Iris pigment epithelial cell (primary cell): ENCODE measurements at regions not wholly inside any gene's neighbourhood (a gene's known extent, or its start where the extent isn't known, plus 50 kb on each side); places are given as distances from the start of the nearest gene placed in this dataset.

Experiments used
- DNase-seq: peaks from one replicate; pipeline ENCODE4 v3.0.0-alpha.2; 2011; ENCODE audit warnings: low read depth

- DNase-seq, result no peak
These were observed 101.0 kb upstream of the NMNAT3 start for GRCh38 chr3:139778682-139779233.

- DNase-seq, result peak; percentile 52
These were observed 97.0 kb upstream of the NMNAT3 start for GRCh38 chr3:139774560-139775302.

GRCh38 chr3:139772539-139773500, 95.0 kb upstream of the NMNAT3 start:
- DNase-seq, result peak; percentile 95

DNA sequence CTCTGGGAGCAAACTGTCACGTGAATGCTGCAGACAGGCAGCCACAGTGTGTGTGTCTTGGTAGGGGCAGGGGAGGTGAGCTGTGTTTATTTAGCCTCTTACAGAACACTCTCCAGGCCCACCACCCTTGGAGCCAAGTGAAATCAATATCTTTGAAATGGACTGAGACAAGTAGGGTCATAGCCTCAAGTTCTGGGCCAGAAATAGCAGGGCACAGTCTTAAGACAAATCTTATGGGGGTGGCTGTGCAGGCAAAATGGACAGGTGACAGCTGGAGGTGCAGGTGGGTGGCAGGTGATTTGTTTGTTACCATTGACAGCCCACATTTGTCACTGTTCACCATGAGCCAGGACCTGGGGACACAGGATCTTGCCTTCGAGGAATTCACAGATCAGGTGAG, 93.6 kb upstream of the NMNAT3 start:
- DNase-seq, result no peak

DNA sequence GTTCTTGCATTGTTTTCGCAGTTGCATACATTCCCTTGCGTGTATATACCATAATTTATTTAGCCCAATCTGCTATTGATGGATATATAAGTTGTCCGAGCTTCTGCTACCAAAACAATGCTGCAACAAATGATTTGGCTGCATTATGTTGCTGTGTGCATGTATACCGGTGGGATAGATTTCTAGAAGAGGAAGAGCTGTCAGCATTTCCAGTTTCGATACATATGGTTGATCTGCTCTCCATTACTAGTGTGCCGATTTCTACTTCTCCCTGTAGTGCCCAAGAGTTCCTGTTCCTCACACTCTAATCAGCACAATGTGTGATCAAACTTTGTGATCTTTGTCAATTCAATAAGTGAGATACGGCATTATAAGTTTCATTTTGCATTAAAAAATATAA, 92.8 kb upstream of the NMNAT3 start:
- DNase-seq, result no peak

DNA sequence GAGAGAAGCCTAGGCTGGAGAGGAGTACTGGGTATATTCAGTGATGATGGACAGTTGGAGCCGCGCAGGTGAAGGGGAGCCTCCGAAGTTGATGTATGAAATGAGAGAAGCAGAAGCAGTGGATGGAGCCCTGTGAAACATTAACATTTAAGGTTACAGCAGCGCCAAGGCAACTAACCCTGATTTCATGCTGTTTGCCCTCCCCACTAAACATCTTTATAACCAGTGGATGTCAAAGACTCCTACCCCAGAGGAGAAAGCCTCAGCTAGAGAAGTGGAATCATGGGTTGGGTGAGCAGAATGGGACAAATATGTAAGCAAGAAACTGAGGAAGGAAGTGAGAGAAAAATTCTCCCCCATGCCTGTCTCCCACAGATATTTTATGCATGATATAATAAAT, 92.0 kb upstream of the NMNAT3 start:
- DNase-seq, result no peak

DNA sequence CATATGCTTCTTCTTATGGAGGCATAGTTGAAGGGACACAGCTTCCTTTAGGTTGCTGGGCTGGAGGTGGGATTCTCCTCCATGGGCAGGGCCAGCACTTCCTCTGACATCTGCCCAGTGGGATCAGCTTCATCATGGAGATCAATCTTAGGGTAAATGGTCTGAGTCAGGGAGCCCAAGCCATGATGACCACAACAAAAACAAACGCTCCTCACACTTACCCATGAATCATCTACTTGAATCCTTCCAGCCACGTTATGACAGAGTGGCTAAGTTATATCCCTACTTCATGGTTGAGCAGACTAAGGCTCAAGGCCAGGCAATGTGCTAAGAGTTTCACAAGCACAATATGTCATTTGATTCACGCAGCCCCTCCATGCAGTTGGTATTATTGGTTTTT, 87.2 kb upstream of the NMNAT3 start:
- peak; percentile 96 for DNase-seq

- DNase-seq, result peak; percentile 7
These were observed 86.5 kb upstream of the NMNAT3 start for GRCh38 chr3:139764069-139764905.

DNA sequence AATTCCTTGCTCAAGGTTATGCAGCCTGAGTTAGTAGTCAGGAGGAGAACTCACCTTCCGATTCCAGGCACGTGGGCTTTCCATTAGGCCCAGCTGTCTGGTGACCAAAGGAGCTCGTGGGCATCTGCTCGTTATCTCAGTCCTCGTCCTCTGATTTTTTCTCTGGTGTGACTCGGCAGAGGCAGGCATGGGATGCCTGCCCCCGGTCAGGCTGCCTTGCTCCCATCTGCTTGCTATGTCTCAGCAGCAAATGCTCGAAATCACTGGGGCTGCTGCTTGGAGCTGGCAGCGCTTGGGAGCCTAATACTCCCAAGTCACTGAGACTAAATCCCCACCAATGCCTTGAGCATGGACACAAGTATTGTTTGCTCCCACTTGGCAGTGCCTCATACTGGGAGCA, 84.5 kb upstream of the NMNAT3 start:
- no peak for DNase-seq

GRCh38 chr3:139759470-139759869, 81.7 kb upstream of the NMNAT3 start:
- peak; percentile 17 for DNase-seq

GRCh38 chr3:139758654-139759291, 81.0 kb upstream of the NMNAT3 start:
- peak; percentile 89 for DNase-seq

- no peak for DNase-seq
These were observed 79.8 kb upstream of the NMNAT3 start for GRCh38 chr3:139757448-139758030.

DNA sequence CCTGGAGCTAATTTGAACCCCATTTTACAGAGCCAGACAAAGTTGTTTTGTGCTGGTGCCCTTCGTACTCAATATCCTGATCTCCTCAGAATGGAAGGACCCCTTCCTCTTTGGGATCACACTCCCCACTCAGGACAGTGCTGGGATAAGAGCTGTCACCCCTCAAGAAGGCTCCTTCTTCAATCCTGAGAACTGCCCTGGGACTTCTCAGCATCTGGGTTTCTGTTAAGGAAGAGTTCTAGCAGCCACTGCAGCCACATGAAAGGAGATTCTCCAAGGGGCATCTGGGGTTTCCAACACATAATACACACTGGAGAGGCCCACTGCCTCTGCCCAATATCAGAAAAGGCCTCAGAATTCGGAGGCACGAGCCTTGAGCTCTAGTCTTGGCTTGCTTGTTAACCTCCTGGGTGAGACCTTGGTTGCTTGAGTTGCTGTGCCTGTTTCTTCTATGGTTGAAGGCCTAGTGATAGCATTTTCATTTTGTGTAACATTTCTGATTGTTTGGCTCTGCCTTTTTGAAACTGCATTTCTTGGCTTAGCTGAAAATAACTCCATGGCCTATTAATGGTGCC, 78.8 kb upstream of the NMNAT3 start:
- DNase-seq, result no peak

DNA sequence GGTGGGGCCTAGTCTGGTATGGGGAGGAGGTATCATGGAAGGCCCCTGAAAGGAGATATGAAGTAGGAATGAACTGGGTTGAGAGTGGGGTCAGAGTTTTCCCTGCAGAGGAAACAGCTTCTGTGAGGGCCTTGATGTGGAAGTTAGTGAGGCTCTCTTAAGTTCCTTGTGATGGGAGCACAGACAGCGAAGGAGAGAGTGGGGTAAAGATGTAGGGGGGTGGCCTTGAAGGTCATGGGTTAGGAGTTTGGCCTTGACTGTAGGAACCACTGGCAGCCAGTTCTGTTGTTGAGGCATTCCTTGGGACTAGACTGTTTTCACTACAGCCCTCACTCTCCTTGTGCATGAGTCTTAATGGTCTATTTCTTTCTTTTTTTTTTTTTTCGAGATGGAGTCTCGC, 77.8 kb upstream of the NMNAT3 start:
- no peak for DNase-seq

- no peak for DNase-seq
These were observed 74.0 kb upstream of the NMNAT3 start for GRCh38 chr3:139751789-139752188.

- DNase-seq, result no peak
These were observed 68.7 kb upstream of the NMNAT3 start for GRCh38 chr3:139746481-139746880.

DNA sequence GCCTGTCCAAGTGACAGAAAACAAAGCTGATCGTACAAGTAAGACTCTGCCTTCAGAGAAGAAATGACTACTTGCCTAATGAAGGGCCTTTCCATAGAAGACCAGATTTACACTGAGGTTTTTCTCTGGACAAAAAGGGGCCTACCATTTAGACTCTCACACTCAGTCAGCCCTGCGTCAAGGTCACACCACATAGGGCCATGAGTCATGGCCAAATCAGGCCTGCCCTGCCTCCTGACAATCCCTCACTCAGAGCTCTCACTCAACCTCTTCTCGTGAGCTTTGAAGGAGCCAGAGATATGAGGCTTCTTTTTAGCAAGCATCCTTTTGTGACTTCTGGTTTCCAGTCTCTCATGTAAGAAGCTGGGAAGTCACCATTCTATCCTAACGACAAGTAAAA, 68.1 kb upstream of the NMNAT3 start:
- DNase-seq, result peak; percentile 76

- no peak for DNase-seq
These were observed 60.9 kb upstream of the NMNAT3 start for GRCh38 chr3:139738697-139739096.

DNA sequence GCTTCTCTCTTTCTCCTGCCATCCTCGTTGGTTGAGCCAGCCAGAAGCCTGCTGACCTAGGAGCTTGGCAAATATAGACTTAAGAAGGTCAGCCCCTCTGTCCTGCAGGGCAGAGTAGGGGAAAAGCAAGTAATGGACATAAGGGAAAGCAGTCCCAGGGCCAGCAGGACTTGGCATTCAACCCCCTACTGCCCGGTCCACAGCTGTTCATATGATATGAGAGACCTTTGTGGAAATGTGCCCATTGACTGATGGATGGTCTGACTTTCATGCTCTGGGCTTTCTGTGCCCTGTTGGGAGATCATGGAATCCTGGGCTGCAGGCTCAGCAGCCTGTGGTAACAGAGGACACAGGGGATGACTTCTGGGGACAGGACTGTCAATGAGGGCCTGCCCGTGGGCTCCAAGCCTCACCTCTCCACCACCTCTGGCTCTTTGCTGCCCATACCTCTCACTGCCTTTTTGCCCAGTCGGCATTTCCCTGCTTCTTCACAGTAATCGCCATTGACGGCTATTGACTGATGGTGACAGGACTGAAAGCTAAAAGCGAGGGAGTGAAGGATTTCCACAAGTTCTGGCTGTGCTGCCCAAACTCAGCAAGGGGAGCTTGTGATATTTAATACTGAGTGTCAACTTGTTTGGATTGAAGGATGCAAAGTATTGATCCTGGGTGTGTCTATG, 60.0 kb upstream of the NMNAT3 start:
- no peak for DNase-seq

DNA sequence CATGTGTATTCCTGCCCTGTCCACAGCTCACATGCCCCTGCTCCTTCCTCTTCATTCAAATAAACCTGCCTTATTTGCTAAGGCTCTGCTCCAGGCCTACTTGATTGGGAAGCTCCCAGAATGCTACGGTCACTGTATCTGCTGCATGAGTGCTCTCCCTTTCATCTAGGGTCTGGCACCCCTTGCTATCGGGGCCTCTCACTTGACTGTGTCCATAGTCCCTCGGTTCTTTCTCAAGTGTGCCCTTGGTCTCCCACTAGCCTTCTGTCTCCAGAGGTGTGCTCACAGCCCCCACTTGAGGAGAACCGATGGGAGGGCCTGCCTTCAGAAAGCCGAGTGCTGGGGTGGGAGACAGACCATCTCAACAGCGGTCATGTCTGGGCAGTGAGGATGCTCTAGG, 57.4 kb upstream of the NMNAT3 start:
- DNase-seq, result no peak
